Trophoblast cell (in vitro differentiated cells and primary cell): ENCODE measurements at regions not wholly inside any gene's neighbourhood (a gene's known extent, or its start where the extent isn't known, plus 50 kb on each side); places are given as distances from the start of the nearest gene placed in this dataset.

ENCODE experiments used
- DNase-seq, 2 donors: peaks; one replicate each; pipeline ENCODE4 v3.0.0-alpha.2; 2016
- H2AFZ ChIP-seq: 2 replicates; pipeline ENCODE4 v1.6.1; 2013; ENCODE audit warnings: low read length, moderate library complexity, mild to moderate bottlenecking; ENCODE audit not compliant: insufficient read depth, poor library complexity
- H2AK5ac ChIP-seq: 2 replicates; pipeline ENCODE4 v1.6.1; 2013; ENCODE audit warnings: mild to moderate bottlenecking, low read length
- H2BK120ac ChIP-seq: 2 replicates; pipeline ENCODE4 v1.6.1; 2013; ENCODE audit warnings: low read length, mild to moderate bottlenecking, moderate library complexity; ENCODE audit not compliant: insufficient read depth, poor library complexity
- H2BK12ac ChIP-seq: 2 replicates; pipeline ENCODE4 v1.6.1; 2013; ENCODE audit warnings: mild to moderate bottlenecking, low read length, moderate library complexity
- H2BK5ac ChIP-seq: 2 replicates; pipeline ENCODE4 v1.6.1; 2013; ENCODE audit warnings: low read length, low read depth, moderate library complexity, mild to moderate bottlenecking; ENCODE audit not compliant: poor library complexity
- H3K14ac ChIP-seq: 2 replicates; pipeline ENCODE4 v1.6.1; 2013; ENCODE audit warnings: mild to moderate bottlenecking, low read length
- H3K18ac ChIP-seq: 2 replicates; pipeline ENCODE4 v1.6.1; 2013; ENCODE audit warnings: mild to moderate bottlenecking, low read length
- H3K23ac ChIP-seq: 2 replicates; pipeline ENCODE4 v1.6.1; 2013; ENCODE audit warnings: low read length
- H3K27ac ChIP-seq: 2 replicates; pipeline ENCODE4 v1.5.1; 2013; ENCODE audit warnings: low read depth, mild to moderate bottlenecking, inconsistent platforms, low read length, moderate library complexity
- H3K27me3 ChIP-seq: 2 replicates; pipeline ENCODE4 v1.6.1; 2013; ENCODE audit warnings: inconsistent platforms, mild to moderate bottlenecking, low read length, moderate library complexity; ENCODE audit not compliant: insufficient read depth
- H3K36me3 ChIP-seq, 2 experiments: 1 replicate in 1 of 2; 2 replicates in 1 of 2; pipeline ENCODE4 v1.6.1; 2013; ENCODE audit warnings: low read length in 2 of 2, mild to moderate bottlenecking in 2 of 2, moderate library complexity in 1 of 2; ENCODE audit not compliant: insufficient read depth in 2 of 2, control insufficient read depth in 1 of 2
- H3K4ac ChIP-seq: 2 replicates; pipeline ENCODE4 v1.6.1; 2013; ENCODE audit warnings: low read depth, mild to moderate bottlenecking, low read length, moderate library complexity
- H3K4me1 ChIP-seq, 2 experiments: 1 replicate in 1 of 2; 2 replicates in 1 of 2; pipeline ENCODE4 v1.6.1; 2013; ENCODE audit warnings: low read length in 2 of 2, mild to moderate bottlenecking in 2 of 2, moderate library complexity in 1 of 2; ENCODE audit not compliant: insufficient read depth in 2 of 2, control insufficient read depth in 1 of 2
- H3K4me2 ChIP-seq: 2 replicates; pipeline ENCODE4 v1.6.1; 2013; ENCODE audit warnings: inconsistent platforms, mild to moderate bottlenecking, low read length, moderate library complexity
- H3K4me3 ChIP-seq: 2 replicates; pipeline ENCODE4 v1.5.1; 2013; ENCODE audit warnings: mild to moderate bottlenecking, low read depth, low read length, inconsistent platforms
- H3K79me1 ChIP-seq: one replicate; pipeline ENCODE4 v1.6.1; 2013; ENCODE audit warnings: low read length
- H3K79me2 ChIP-seq: 2 replicates; pipeline ENCODE4 v1.6.1; 2013; ENCODE audit warnings: low read length, mild to moderate bottlenecking; ENCODE audit not compliant: control insufficient read depth, insufficient read depth, poor library complexity
- H3K9ac ChIP-seq: 2 replicates; pipeline ENCODE4 v1.6.1; 2013; ENCODE audit warnings: mild to moderate bottlenecking, low read length
- H3K9me3 ChIP-seq: 2 replicates; pipeline ENCODE4 v1.6.1; 2013; ENCODE audit warnings: low read depth, mild to moderate bottlenecking, control low read depth, inconsistent platforms, low read length; ENCODE audit not compliant: insufficient read depth
- H4K12ac ChIP-seq: 2 replicates; pipeline ENCODE4 v1.6.1; 2013; ENCODE audit warnings: low read depth, mild to moderate bottlenecking, low read length, moderate library complexity
- H4K8ac ChIP-seq: 2 replicates; pipeline ENCODE4 v1.6.1; 2013; ENCODE audit warnings: low read depth, mild to moderate bottlenecking, low read length, moderate library complexity
- H4K91ac ChIP-seq: one replicate; pipeline ENCODE4 v1.6.1; 2013; ENCODE audit warnings: low read depth, mild to moderate bottlenecking, low read length, moderate library complexity
- WGBS: extraction: QIAGEN DNeasy Blood & Tissue Kit; methylation state at CpG from one replicate; pipeline ENCODE4 v1.1.7; 2013; ENCODE audit warnings: missing lambda C conversion rate; ENCODE audit not compliant: insufficient read length, insufficient coverage; ENCODE audit errors: extremely low coverage; 5-methylcytosine and 5-hydroxymethylcytosine counted together

DNA sequence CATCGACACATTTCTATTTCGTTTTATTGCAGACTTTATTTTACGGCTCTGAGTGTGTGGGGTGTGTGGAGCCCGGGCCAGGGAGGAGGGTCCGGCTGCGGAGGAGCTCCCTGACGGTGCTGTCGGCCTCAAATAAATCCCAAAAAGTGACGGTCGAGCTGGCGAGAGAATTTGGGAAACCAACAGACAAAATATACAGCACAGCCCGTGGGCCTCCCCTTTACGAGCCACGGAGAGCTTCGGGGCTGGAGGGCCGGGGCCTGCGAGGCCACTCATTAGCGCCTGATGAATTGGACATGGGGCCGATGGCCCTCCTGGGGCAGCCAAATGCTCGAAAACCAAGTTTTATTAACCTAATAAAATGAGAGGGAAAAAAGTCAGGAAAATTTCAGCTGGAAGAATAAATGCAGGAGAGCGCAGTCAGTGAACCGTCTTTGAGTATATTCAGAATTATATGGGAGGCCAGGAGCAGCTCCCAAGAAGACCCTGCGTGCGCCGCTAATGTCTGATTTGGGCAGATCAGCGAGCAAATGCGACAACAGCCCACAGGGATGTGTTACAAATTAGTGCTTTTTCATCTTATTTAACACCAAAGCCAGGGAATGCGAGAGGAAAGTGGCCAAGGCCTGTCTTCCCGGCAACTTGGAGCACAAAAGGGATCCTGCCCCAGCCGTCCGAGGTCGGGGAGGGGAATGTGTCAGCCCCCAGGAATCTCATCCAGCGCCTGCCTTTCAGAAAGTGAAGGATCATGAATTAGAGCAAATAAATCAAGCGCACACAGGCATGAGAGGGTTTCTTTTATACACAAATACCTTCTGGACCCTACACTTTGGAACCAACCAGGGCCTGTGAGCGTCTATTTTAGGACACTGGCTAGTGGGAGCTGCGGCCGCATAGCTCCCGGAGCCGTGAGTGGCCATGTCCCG, 249.1 kb downstream of the C16orf95 start:
- H2BK5ac ChIP-seq, result no peak overlapping the region
- no CpG with 5 or more reads among the region's 40 CpGs for WGBS

DNA sequence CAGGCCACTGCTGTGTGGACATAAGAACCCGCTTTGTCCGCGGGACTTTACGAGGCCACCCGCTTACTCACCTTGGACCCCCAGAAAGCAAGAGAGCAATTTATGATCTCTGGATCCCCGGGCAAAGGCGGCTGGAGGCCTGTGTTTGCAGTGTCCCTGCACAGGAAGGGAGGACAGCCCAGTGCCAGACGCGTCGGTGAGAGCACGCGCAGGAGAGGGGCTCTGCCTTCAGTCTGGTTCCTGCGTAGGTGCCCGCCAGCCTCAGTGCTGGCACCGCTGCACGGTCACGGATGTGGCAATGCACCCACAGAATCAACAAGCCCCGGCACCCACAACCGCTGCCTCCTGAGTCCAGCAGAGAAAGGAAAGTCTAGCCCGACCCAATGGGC, 248.4 kb downstream of the C16orf95 start:
- Histone ChIP-seq H3K4ac (no peak overlapping the region), H2BK5ac (no peak overlapping the region), H3K4me1 (peaks cover 0 to 3% of the 10 kb centered on the region in 2 experiments), H3K27ac (no peak overlapping the region), H3K14ac (no peak overlapping the region), H2BK120ac (no peak overlapping the region), H3K9me3 (no peaks in the 10 kb centered on the region), H3K36me3 (no peaks in the 10 kb centered on the region), H2AFZ (no peak overlapping the region), H3K23ac (no peak overlapping the region), H4K8ac (no peak overlapping the region), H3K27me3 (no peaks in the 10 kb centered on the region), H3K79me2 (no peaks in the 10 kb centered on the region), H2BK12ac (no peak overlapping the region), H4K91ac (no peak overlapping the region), H2AK5ac (no peak overlapping the region), H4K12ac (no peak overlapping the region), H3K4me3 (no peak overlapping the region), H3K18ac (no peak overlapping the region), H3K4me2 (no peak overlapping the region), H3K9ac (no peak overlapping the region), H3K79me1 (no peaks in the 10 kb centered on the region)
- WGBS, result no CpG with 5 or more reads among the region's 20 CpGs
- no peak for DNase-seq

More for the DNA sequence above, 249.1 kb downstream of the C16orf95 start:
- H2BK120ac ChIP-seq, result no peak overlapping the region
- DNase-seq, result no peak
- H3K23ac ChIP-seq, result no peak overlapping the region
- H3K14ac ChIP-seq, result no peak overlapping the region
- no peak overlapping the region for H3K27ac ChIP-seq
- no peaks in the 10 kb centered on the region for H3K36me3 ChIP-seq
- H2AK5ac ChIP-seq, result no peak overlapping the region
- no peaks in the 10 kb centered on the region for H3K79me1 ChIP-seq
- no peak overlapping the region for H2AFZ ChIP-seq
- no peaks in the 10 kb centered on the region for H3K79me2 ChIP-seq
- H4K91ac ChIP-seq, result no peak overlapping the region
- no peaks in the 10 kb centered on the region for H3K27me3 ChIP-seq
- no peak overlapping the region for H4K12ac ChIP-seq
- H4K8ac ChIP-seq, result no peak overlapping the region
- no peaks in the 10 kb centered on the region for H3K9me3 ChIP-seq
- no peak overlapping the region for H2BK12ac ChIP-seq
- H3K4me1 ChIP-seq, result peaks cover 0 to 3% of the 10 kb centered on the region in 2 experiments
- H3K9ac ChIP-seq, result no peak overlapping the region
- no peak overlapping the region for H3K4me2 ChIP-seq
- H3K4me3 ChIP-seq, result no peak overlapping the region
- no peak overlapping the region for H3K18ac ChIP-seq
- H3K4ac ChIP-seq, result no peak overlapping the region

DNA sequence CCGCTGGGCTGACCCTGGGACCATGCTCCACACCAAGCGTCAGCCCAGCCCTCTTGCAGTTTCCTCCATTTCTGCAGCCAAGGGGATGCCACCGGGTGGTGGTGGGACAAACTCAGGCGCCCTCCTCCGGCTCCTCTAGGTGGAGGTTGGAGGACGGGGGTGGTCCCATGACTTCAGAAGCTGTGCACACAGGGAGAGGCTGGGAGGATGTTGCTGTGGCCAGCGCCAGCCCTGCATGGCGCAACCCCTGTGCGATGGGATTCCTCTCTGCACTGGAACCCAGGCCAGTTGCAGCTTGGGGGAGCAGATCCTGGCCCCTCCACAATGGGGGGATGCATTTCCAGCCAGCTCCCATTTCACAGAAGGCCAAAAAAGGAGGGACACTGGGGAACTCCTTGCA, 246.5 kb downstream of the C16orf95 start:
- Histone ChIP-seq H3K18ac (no peak overlapping the region), H3K4me1 (peaks cover 0 to 3% of the 10 kb centered on the region in 2 experiments), H3K79me2 (no peaks in the 10 kb centered on the region), H2AFZ (no peak overlapping the region), H4K8ac (no peak overlapping the region), H3K9ac (no peak overlapping the region), H3K23ac (no peak overlapping the region), H2BK120ac (no peak overlapping the region), H4K91ac (no peak overlapping the region), H3K4me2 (no peak overlapping the region), H3K79me1 (no peaks in the 10 kb centered on the region), H3K36me3 (no peaks in the 10 kb centered on the region), H2BK12ac (no peak overlapping the region), H2AK5ac (no peak overlapping the region), H3K27me3 (no peaks in the 10 kb centered on the region), H3K4me3 (no peak overlapping the region), H3K4ac (no peak overlapping the region), H2BK5ac (no peak overlapping the region), H3K14ac (no peak overlapping the region), H3K27ac (no peak overlapping the region), H3K9me3 (no peaks in the 10 kb centered on the region), H4K12ac (no peak overlapping the region)
- WGBS, result no CpG with 5 or more reads among the region's 9 CpGs
- DNase-seq, result no peak

DNA sequence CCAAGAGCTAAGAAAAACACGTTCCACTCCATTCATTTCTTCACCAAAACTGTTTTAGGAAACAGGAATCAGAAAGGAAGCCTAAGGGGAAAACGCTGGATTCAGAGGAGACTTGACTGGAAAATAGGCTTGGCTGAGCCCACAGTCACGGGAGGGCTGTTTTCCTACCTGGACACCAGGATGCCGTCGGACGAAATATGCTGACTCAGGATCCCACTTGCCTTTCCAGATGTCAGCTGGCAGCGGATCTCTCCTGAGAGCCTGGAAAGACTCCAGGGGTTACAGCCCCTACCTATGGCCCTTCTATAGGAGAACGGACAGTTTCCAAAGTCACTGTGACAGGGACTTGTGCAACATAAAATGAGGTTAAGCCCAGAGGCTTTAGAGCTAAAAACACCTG, 245.1 kb downstream of the C16orf95 start:
- H4K8ac ChIP-seq, result no peak overlapping the region
- H3K4me2 ChIP-seq, result no peak overlapping the region
- H2BK12ac ChIP-seq, result no peak overlapping the region
- no peak overlapping the region for H2AK5ac ChIP-seq
- no peak for DNase-seq
- H3K79me2 ChIP-seq, result no peaks in the 10 kb centered on the region
- H3K4ac ChIP-seq, result no peak overlapping the region
- H3K23ac ChIP-seq, result no peak overlapping the region
- H3K9ac ChIP-seq, result no peak overlapping the region
- no peak overlapping the region for H3K14ac ChIP-seq
- H2BK5ac ChIP-seq, result no peak overlapping the region
- no CpG with 5 or more reads among the region's 8 CpGs for WGBS
- H3K27me3 ChIP-seq, result no peaks in the 10 kb centered on the region
- H3K79me1 ChIP-seq, result no peaks in the 10 kb centered on the region
- H3K4me1 ChIP-seq, result peaks cover 0 to 3% of the 10 kb centered on the region in 2 experiments
- H3K4me3 ChIP-seq, result no peak overlapping the region
- no peak overlapping the region for H2AFZ ChIP-seq
- H4K91ac ChIP-seq, result no peak overlapping the region
- H3K18ac ChIP-seq, result no peak overlapping the region
- no peaks in the 10 kb centered on the region for H3K9me3 ChIP-seq
- no peak overlapping the region for H4K12ac ChIP-seq
- no peak overlapping the region for H3K27ac ChIP-seq
- H2BK120ac ChIP-seq, result no peak overlapping the region
- no peaks in the 10 kb centered on the region for H3K36me3 ChIP-seq
